Epithelial cell of proximal tubule (primary cell): ENCODE measurements at regions not wholly inside any gene's neighbourhood (a gene's known extent, or its start where the extent isn't known, plus 50 kb on each side); places are given as distances from the start of the nearest gene placed in this dataset.

Experiments used
- DNase-seq: peaks from one replicate; pipeline ENCODE4 v3.0.0-alpha.2; 2011; ENCODE audit warnings: low read depth
- H3K4me3 ChIP-seq: 2 replicates; pipeline ENCODE4 v1.5.1; 2011; ENCODE audit warnings: low read depth, mild to moderate bottlenecking, low read length
- TF ChIP-seq, protein P1 (sequence below): conservative IDR thresholded peaks from 2 replicates; pipeline ENCODE4 v1.5.1; 2012; ENCODE audit warnings: low read depth, mild to moderate bottlenecking, low read length

DNA sequence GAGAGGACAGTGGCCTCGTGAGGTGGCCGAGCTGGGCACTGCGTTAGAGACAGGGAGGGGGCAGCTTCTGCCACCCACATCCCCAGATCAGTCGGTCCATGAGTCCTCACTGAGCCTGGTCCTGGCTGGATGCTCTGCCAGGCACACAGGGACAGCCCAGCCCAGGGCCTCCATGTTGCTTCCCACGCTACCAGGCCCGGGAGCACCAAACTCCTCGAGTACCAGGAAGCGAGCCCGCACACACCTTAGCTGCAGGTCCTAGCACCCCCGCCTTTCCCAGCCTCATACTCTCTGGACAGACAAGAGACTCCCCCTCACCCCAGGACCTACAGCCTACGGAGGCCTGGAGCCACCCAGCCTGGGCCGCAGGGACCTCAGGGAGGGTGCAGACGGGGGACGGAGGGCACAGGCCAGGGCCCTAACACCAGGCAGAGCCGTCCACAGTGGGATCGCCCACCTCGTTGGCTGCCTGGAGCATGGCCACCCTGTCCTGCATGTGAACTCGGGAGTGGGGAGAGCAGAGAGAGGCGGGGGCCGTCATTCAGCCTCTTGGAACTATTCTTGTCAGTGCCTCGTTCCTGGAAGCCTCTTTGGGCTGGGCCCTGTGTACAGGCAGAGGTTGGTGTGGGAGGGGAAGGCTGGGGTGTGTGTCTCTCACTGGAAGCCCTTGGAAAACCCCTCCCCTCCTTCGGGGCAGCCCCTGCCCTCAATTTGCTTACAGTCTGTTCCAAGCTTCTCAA is 90.9 kb upstream of the RUNX3 start:
- TF ChIP-seq, protein P1, sequence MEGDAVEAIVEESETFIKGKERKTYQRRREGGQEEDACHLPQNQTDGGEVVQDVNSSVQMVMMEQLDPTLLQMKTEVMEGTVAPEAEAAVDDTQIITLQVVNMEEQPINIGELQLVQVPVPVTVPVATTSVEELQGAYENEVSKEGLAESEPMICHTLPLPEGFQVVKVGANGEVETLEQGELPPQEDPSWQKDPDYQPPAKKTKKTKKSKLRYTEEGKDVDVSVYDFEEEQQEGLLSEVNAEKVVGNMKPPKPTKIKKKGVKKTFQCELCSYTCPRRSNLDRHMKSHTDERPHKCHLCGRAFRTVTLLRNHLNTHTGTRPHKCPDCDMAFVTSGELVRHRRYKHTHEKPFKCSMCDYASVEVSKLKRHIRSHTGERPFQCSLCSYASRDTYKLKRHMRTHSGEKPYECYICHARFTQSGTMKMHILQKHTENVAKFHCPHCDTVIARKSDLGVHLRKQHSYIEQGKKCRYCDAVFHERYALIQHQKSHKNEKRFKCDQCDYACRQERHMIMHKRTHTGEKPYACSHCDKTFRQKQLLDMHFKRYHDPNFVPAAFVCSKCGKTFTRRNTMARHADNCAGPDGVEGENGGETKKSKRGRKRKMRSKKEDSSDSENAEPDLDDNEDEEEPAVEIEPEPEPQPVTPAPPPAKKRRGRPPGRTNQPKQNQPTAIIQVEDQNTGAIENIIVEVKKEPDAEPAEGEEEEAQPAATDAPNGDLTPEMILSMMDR, result no peak
- no peak overlapping the region for H3K4me3 ChIP-seq
- no peak for DNase-seq

DNA sequence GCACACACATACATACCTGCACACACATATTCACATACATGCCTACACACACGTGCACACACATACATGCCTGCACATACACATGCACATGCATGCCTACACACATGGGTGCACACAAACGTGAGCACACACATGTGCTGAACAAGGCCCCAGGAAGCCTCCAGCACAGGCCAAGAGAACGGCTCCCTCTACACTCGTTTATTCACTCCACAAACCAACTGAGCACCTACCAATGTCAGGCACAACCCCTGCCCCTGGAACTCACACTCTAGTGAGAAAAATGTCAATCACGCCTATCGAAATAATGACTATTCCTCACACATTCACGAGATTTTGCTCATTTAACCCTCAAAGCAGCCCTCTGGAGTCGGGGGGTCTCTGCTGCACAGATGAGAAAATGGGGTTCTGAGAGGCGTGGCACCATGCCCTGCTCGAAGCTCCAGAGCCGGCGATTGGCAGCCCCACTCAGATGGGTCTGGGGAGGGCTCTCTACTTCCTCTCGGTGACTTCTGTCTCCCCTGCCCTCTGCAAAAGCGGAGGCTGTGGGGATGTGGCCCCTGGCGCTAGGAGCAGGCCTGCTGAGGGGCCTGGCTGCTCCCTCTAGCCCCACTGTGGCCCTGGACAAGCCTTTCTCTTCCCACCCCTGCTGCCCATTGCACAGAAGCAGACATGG is 90.2 kb upstream of the RUNX3 start:
- no peak for DNase-seq
- TF ChIP-seq, protein P1, result no peak
- H3K4me3 ChIP-seq, result no peak overlapping the region

DNA sequence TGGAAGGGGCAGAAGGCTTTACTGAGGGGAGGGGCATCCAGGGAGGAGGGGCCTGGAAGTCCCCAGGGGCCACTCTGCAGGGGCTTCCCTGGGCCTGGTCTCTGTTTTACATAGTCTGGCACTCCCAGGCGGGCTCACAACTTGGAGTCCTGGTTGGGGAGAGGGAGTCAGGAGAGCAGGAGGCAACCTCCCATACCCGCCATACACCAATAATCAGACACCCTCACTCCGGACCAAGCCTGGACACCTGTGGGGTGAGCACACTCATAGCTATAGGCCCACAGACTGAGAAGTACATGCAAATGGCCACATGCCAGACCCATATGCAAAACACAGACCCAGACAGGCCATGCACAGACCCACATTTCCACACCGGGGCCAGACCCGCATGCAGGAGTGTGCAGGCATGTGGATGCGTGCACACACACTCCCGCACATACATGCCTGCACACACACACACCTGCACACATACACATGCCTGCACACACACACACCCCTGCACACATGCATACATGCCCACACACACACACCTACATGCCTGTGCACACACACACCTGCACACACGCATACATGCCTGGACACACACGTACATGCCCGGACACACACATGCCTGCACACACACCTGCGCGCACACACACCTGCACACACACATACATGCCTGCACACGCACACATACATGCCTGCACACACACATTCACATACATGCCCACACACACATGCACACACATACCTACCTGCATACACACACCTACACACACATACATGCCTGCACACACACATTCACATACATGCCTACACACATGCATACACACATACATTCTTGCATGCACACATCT is 89.5 kb upstream of the RUNX3 start:
- no peak overlapping the region for H3K4me3 ChIP-seq
- no peak for DNase-seq
- TF ChIP-seq, protein P1, result no peak

DNA sequence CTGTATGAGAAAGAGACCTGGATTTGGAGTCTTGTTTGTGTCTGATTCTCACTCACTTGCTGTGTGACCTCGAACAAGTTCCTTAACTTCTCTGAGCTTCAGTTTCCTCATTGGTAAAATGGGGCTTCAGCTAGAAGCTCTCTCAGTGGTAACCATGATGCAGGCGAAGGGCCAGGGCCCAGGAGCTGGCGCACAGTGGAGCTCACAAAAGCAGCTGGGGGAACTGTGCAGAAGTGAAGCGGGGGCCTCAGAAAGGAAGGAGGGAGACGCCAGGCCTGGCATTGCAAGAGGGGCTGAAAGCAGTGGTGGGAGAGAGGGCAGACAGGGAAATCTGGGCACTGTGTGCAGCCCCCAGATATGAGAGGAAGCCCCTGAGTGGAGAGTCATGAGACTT is 88.9 kb upstream of the RUNX3 start:
- TF ChIP-seq, protein P1, result no peak
- no peak overlapping the region for H3K4me3 ChIP-seq

DNA sequence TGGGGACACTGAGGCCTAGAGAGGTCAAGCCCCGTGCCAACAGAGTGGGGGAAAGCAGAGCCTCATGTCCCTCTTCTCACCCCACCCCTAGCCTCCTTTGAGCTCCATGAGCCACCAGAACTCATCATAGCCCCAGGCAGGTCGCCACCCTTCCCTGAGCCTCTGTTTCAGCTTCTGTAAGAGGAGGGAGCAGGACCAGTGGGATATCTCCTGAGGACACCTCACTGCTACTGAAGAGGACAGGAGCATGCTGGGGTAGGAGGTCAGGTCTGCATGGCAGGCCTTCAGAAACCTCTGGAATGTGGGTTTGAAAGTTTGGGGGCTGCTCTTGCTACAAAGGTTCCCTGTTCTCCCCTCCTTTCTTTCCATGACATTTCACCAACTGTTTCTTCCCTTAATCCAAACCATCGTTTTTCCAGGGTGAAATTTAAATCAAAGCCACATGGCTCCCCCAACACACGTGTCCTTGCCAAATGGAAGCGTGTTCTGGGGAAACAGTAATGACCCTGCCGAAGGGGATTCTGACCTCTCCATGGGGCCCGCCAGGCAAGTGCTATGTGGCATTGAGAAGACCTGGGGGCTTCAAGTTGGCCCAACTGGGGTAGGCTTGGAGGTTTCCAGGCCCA is 88.1 kb upstream of the RUNX3 start:
- no peak overlapping the region for H3K4me3 ChIP-seq
- TF ChIP-seq, protein P1, result no peak
- no peak for DNase-seq

More for the DNA sequence above, 88.9 kb upstream of the RUNX3 start:
- no peak for DNase-seq

DNA sequence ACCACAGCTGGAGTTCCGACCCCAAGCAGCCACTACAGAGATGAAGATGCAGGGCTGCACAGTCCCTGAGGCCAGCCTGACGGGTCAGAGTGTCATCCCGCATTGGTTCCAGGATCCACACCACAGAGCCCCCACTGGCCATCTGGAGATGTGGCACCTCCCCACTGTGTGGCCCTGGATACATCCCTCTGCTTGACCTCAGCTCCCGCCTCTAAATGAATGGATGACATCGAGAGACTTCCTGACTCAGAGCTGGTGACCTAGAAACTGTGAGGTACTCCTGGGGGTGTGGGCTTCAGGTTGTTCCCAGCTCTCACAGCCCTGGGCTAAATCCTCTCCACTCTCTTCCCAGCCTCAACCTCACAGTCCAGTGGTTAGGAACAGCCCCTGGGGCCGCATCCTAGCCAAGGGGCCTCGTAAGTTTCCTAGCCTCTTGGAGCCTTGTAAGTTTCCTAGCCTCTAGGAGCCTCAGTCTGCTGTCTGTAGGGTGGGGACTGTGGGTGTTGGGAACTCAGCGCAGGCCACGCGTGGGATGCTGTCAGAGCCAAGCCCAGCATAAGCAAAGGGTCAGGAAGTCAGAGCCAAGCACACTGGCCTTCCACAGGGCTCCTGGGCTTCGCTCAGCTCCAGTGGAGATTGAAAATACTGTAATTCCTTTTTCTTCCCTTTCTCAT is 87.5 kb upstream of the RUNX3 start:
- no peak for DNase-seq
- TF ChIP-seq, protein P1, result no peak
- H3K4me3 ChIP-seq, result no peak overlapping the region
